A673 (cell line): ENCODE measurements at regions not wholly inside any gene's neighbourhood (a gene's known extent, or its start where the extent isn't known, plus 50 kb on each side); places are given as distances from the start of the nearest gene placed in this dataset.

Experiments used
- BruUV-seq: library from RNA; stranded (reverse); fragments of 400-500 nt; replicated peaks from 2 replicates; lab custom pipeline; 2021; lab: Mats Ljungman, UMichigan
- CTCF ChIA-PET: fragments of 300-600 bp; sonication (Branson Sonifier 250); formaldehyde crosslinking; loops from one replicate; lab custom pipeline; 2022; ENCODE audit warnings: antibody characterized with exemption; lab: Charles Lee
- POLR2A ChIA-PET: fragments of 300-600 bp; sonication (Branson Sonifier 250); formaldehyde crosslinking; loops from one replicate; lab custom pipeline; 2022; ENCODE audit warnings: antibody characterized with exemption; ENCODE audit not compliant: low non-redundant PET; lab: Charles Lee
- DNase-seq: peaks from one replicate; pipeline ENCODE4 v3.0.0-alpha.2; 2015; ENCODE audit warnings: low spot score
- H3K27ac ChIP-seq: fragments of 200-600 bp; sonication (generic); 2 replicates; pipeline ENCODE4 v1.5.1; 2016; ENCODE audit warnings: mixed run types, low read depth, mild to moderate bottlenecking, mixed read lengths, antibody characterized with exemption, low read length; ENCODE audit not compliant: poor library complexity, severe bottlenecking
- H3K27me3 ChIP-seq: fragments of 200-600 bp; sonication (generic); replicated peaks from 2 replicates; pipeline ENCODE4 v1.6.1; 2017; ENCODE audit warnings: mixed run types, low read depth, mild to moderate bottlenecking, mixed read lengths, antibody characterized with exemption, low read length; ENCODE audit not compliant: insufficient read depth, poor library complexity
- H3K36me3 ChIP-seq: fragments of 200-600 bp; sonication (generic); 2 replicates; pipeline ENCODE4 v1.6.1; 2016; ENCODE audit warnings: mixed run types, mild to moderate bottlenecking, mixed read lengths, antibody characterized with exemption, low read length; ENCODE audit not compliant: insufficient read depth, poor library complexity, severe bottlenecking
- H3K4me1 ChIP-seq: fragments of 200-600 bp; sonication (generic); 2 replicates; pipeline ENCODE4 v1.6.1; 2017; ENCODE audit warnings: mixed run types, mild to moderate bottlenecking, mixed read lengths, antibody characterized with exemption, low read length; ENCODE audit not compliant: insufficient read depth, poor library complexity, severe bottlenecking
- H3K4me3 ChIP-seq: fragments of 200-600 bp; sonication (generic); 2 replicates; pipeline ENCODE4 v1.5.1; 2016; ENCODE audit warnings: low read depth, mixed run types, mild to moderate bottlenecking, mixed read lengths, low read length; ENCODE audit not compliant: poor library complexity, severe bottlenecking
- H3K9me3 ChIP-seq: fragments of 200-600 bp; sonication (generic); 2 replicates; pipeline ENCODE4 v1.6.1; 2016; ENCODE audit warnings: mixed run types, low read depth, mild to moderate bottlenecking, mixed read lengths, antibody characterized with exemption, low read length; ENCODE audit not compliant: poor library complexity, severe bottlenecking
- EZH2 ChIP-seq: fragments of 200-600 bp; sonication (generic); IDR thresholded peaks from 2 replicates; pipeline ENCODE4 v1.6.1; 2017; ENCODE audit warnings: borderline replicate concordance, low read depth, mild to moderate bottlenecking, mixed read lengths, antibody characterized with exemption, low read length; ENCODE audit not compliant: poor library complexity, severe bottlenecking
- intact Hi-C: fragments of 100-400 bp; cut with micrococcal nuclease; formaldehyde crosslinking; loops from one replicate; pipeline ENCODE4 v1.10.0; 2022; ENCODE audit not compliant: unreplicated experiment
- TF ChIP-seq, protein P1 (sequence below): fragments of 300-800, 200-600 bp; sonication (generic); conservative IDR thresholded peaks from 2 replicates; pipeline ENCODE4 v1.5.1; 2017; ENCODE audit warnings: low read depth, mild to moderate bottlenecking, antibody characterized with exemption, low read length, moderate library complexity, mixed read lengths

DNA sequence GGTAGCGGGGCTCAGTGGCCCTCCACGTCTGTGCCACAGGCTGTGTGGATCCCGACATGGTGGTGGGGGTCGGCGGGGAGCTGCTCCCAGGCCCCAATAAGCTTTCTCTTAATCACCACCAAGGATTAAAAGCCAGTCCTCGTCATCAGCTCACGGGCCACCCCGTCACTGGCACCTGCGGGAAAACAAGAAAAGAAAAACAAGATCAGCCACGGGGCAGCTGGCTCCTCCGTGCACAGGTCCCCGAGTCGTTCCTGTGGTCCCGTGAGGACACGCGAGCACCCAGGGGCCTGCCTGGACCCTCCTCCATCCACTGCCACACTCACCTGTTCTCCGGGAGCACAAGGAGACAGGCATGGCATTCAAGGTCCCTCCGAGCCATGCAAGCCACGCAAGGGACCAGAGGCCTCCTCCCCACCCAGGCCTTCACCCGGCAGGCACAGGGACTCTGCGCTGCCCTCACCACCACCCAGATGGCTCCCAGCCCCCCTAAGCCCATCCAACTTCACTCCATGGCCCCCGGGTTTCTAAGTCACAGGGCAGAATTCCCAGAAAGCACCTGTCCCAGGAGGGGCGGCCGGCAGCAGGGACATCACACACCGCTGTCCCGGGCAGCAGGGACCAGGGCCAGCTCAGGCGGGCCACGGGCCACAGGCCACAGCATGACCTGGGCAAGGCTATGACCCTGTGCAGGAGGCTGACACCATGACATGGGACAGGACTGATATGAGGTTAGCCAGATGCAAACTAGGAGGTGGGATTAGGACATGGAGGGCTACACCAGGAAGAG lies 72.0 kb downstream of the NCOR2 start:
- ChIA-PET CTCF (no interaction called here), POLR2A (no interaction called here)
- Histone ChIP-seq H3K36me3 (peaks cover 9% of the 10 kb centered on the region), H3K4me3 (no peak overlapping the region), H3K27me3 (no peaks in the 10 kb centered on the region), H3K27ac (no peak overlapping the region), H3K9me3 (no peaks in the 10 kb centered on the region), H3K4me1 (peaks cover 37% of the 10 kb centered on the region)
- intact Hi-C loops: no loop called here
- no peak for TF ChIP-seq EZH2
- TF ChIP-seq, protein P1, sequence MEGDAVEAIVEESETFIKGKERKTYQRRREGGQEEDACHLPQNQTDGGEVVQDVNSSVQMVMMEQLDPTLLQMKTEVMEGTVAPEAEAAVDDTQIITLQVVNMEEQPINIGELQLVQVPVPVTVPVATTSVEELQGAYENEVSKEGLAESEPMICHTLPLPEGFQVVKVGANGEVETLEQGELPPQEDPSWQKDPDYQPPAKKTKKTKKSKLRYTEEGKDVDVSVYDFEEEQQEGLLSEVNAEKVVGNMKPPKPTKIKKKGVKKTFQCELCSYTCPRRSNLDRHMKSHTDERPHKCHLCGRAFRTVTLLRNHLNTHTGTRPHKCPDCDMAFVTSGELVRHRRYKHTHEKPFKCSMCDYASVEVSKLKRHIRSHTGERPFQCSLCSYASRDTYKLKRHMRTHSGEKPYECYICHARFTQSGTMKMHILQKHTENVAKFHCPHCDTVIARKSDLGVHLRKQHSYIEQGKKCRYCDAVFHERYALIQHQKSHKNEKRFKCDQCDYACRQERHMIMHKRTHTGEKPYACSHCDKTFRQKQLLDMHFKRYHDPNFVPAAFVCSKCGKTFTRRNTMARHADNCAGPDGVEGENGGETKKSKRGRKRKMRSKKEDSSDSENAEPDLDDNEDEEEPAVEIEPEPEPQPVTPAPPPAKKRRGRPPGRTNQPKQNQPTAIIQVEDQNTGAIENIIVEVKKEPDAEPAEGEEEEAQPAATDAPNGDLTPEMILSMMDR: no peak
- no TSS peak for BruUV-seq
- DNase-seq: no peak

GRCh38 chr12:124494751-124495129 lies 72.7 kb downstream of the NCOR2 start:
- TF ChIP-seq, protein P1: no peak
- TF ChIP-seq EZH2: no peak
- no peak for DNase-seq
- Histone ChIP-seq H3K27ac (peak overlapping the region; percentile 30), H3K27me3 (no peaks in the 10 kb centered on the region), H3K4me1 (peaks cover 31% of the 10 kb centered on the region), H3K4me3 (no peak overlapping the region), H3K9me3 (no peaks in the 10 kb centered on the region), H3K36me3 (peaks cover 9% of the 10 kb centered on the region)
- no TSS peak for BruUV-seq
- POLR2A ChIA-PET: no interaction called here
- intact Hi-C loops: no loop called here
- CTCF ChIA-PET: no interaction called here

DNA sequence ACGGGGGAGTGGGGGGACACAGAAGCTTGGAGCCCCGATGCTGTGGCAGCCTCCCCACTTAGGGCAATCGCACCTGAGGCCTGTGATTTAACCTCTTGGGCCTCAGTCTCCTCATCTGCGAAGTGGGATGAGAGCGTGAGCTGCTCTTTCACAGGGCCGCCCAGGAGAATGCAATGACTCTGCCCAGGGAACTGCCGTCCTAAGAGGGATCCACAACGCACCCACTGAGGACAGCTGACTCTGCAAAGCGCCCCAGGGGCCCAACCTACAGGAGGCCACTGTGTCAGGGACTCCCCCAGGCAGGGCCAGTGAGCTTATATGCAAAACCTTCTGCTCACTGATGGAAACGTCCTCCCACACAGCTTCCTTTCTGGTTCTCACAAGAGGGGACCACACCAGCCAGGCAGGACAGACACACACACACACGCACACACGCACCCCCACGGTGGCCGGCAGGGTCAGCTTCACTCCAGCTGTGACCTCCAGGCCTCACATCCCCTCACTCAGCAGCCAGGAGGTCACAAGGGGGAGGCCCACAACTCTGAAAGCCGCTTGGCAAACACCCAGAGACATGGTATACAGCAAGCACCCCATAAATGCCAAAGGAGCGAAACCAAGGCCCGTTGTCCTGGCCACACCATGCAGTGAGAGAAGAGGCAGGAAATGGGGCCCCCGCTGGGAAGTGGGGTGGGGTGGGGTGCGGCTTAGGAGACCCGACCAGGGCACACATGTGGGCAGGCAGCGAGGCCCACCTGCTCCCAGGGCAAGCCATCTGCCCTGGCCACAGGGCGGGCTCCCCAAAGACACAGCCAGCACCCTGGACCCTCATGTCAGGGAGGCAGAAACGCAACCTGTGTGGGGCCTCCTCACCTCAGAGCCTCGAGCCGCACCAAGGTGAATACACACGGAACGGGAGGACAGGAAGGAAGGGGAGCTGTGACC lies 73.3 kb downstream of the NCOR2 start:
- no peaks in the 10 kb centered on the region for H3K9me3 ChIP-seq
- DNase-seq: no peak
- H3K36me3 ChIP-seq: peaks cover 9% of the 10 kb centered on the region
- no peaks in the 10 kb centered on the region for H3K27me3 ChIP-seq
- TF ChIP-seq, protein P1: no peak
- no peak for TF ChIP-seq EZH2
- no TSS peak for BruUV-seq
- intact Hi-C loops: no loop called here
- peak overlapping the region; percentile 30 for H3K27ac ChIP-seq
- H3K4me3 ChIP-seq: no peak overlapping the region
- CTCF ChIA-PET: interaction anchor here (0.6 kb wide), 1 partner anchor 958 kb away, joined by 4 read pairs; no protein-coding TSS in a partner anchor
- H3K4me1 ChIP-seq: peaks cover 25% of the 10 kb centered on the region
- POLR2A ChIA-PET: no interaction called here
